ENCODE measurements at regions not wholly inside any gene's neighbourhood (a gene's known extent, or its start where the extent isn't known, plus 50 kb on each side); places are given as distances from the start of the nearest gene placed in this dataset.

GRCh38 chr10:30773501-30773900 is 143.9 kb upstream of the LYZL2 start:
- Mint-ChIP-seq H3K4me3 (no peak overlapping the region), H3K4me1 (peaks cover 3% of the 10 kb centered on the region), H3K27ac (no peak overlapping the region), H3K36me3 (no peaks in the 10 kb centered on the region), H3K27me3 (ENCODE audit: low read depth) (peaks cover 17% of the 10 kb centered on the region), H3K9me3 (peaks cover 9% of the 10 kb centered on the region)
- TF ChIP-seq CTCF (IDR thresholded peaks at IDR 0.05; ENCODE audit: unreplicated experiment), result no peak
- DNase-seq (ENCODE audit: low spot score in 2 of 2, unreplicated experiment in 2 of 2), result no peak

- Mint-ChIP-seq H3K27me3 (ENCODE audit: low read depth) (no peaks in the 10 kb centered on the region), H3K27ac (no peak overlapping the region), H3K36me3 (no peaks in the 10 kb centered on the region), H3K9me3 (peaks cover 14% of the 10 kb centered on the region), H3K4me1 (no peaks in the 10 kb centered on the region), H3K4me3 (no peak overlapping the region)
- no peak for TF ChIP-seq CTCF (IDR thresholded peaks at IDR 0.05; ENCODE audit: unreplicated experiment)
- no peak for DNase-seq (ENCODE audit: low spot score in 2 of 2, unreplicated experiment in 2 of 2)
Observed at GRCh38 chr10:30770816-30771215, 141.3 kb upstream of the LYZL2 start.

- Mint-ChIP-seq H3K4me1 (no peaks in the 10 kb centered on the region), H3K27ac (no peak overlapping the region), H3K4me3 (no peak overlapping the region), H3K36me3 (no peaks in the 10 kb centered on the region), H3K27me3 (ENCODE audit: low read depth) (no peaks in the 10 kb centered on the region), H3K9me3 (peaks cover 14% of the 10 kb centered on the region)
- no peak for DNase-seq (ENCODE audit: low spot score in 2 of 2, unreplicated experiment in 2 of 2)
- TF ChIP-seq CTCF (IDR thresholded peaks at IDR 0.05; ENCODE audit: unreplicated experiment), result no peak
Observed at GRCh38 chr10:30770229-30770628, 140.7 kb upstream of the LYZL2 start.

- DNase-seq (ENCODE audit: low spot score in 2 of 2, unreplicated experiment in 2 of 2), result no peak
- Mint-ChIP-seq H3K4me3 (no peak overlapping the region), H3K9me3 (peaks cover 14% of the 10 kb centered on the region), H3K27me3 (ENCODE audit: low read depth) (no peaks in the 10 kb centered on the region), H3K4me1 (no peaks in the 10 kb centered on the region), H3K36me3 (no peaks in the 10 kb centered on the region), H3K27ac (no peak overlapping the region)
- no peak for TF ChIP-seq CTCF (IDR thresholded peaks at IDR 0.05; ENCODE audit: unreplicated experiment)
Observed at GRCh38 chr10:30769361-30769760, 139.8 kb upstream of the LYZL2 start.

- Mint-ChIP-seq H3K27ac (no peak overlapping the region), H3K4me1 (no peaks in the 10 kb centered on the region), H3K36me3 (no peaks in the 10 kb centered on the region), H3K9me3 (peaks cover 9% of the 10 kb centered on the region), H3K27me3 (ENCODE audit: low read depth) (no peaks in the 10 kb centered on the region), H3K4me3 (no peak overlapping the region)
- no peak for TF ChIP-seq CTCF (IDR thresholded peaks at IDR 0.05; ENCODE audit: unreplicated experiment)
- no peak for DNase-seq (ENCODE audit: low spot score in 2 of 2, unreplicated experiment in 2 of 2)
Observed at GRCh38 chr10:30765616-30766015, 136.1 kb upstream of the LYZL2 start.

GRCh38 chr10:30765022-30765615 is 135.6 kb upstream of the LYZL2 start:
- H3K36me3 Mint-ChIP-seq, result no peaks in the 10 kb centered on the region

More at GRCh38 chr10:30765022-30765615, 135.6 kb upstream of the LYZL2 start:
- no peak for DNase-seq (ENCODE audit: low spot score in 2 of 2, unreplicated experiment in 2 of 2)
- Mint-ChIP-seq H3K27me3 (ENCODE audit: low read depth) (no peaks in the 10 kb centered on the region), H3K4me1 (no peaks in the 10 kb centered on the region), H3K4me3 (no peak overlapping the region), H3K27ac (no peak overlapping the region), H3K9me3 (peaks cover 8% of the 10 kb centered on the region)
- TF ChIP-seq CTCF (IDR thresholded peaks at IDR 0.05; ENCODE audit: unreplicated experiment), result no peak

Data from mesothelial cell of epicardium (in vitro differentiated cells).